ENCODE measurements at regions not wholly inside any gene's neighbourhood (a gene's known extent, or its start where the extent isn't known, plus 50 kb on each side); places are given as distances from the start of the nearest gene placed in this dataset.

GRCh38 chr13:26989957-26990713, 181.5 kb downstream of the USP12 start:
- TF ChIP-seq, protein P1, sequence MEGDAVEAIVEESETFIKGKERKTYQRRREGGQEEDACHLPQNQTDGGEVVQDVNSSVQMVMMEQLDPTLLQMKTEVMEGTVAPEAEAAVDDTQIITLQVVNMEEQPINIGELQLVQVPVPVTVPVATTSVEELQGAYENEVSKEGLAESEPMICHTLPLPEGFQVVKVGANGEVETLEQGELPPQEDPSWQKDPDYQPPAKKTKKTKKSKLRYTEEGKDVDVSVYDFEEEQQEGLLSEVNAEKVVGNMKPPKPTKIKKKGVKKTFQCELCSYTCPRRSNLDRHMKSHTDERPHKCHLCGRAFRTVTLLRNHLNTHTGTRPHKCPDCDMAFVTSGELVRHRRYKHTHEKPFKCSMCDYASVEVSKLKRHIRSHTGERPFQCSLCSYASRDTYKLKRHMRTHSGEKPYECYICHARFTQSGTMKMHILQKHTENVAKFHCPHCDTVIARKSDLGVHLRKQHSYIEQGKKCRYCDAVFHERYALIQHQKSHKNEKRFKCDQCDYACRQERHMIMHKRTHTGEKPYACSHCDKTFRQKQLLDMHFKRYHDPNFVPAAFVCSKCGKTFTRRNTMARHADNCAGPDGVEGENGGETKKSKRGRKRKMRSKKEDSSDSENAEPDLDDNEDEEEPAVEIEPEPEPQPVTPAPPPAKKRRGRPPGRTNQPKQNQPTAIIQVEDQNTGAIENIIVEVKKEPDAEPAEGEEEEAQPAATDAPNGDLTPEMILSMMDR (IDR thresholded peaks at IDR 0.05; ENCODE audit: low read depth, low read length, missing control alignments) = no peak
- no peak for DNase-seq (ENCODE audit: extremely low read depth, low read depth)

GRCh38 chr13:26989261-26989956, 182.2 kb downstream of the USP12 start:
- DNase-seq (ENCODE audit: extremely low read depth, low read depth) = no peak
- no peak overlapping the region for H3K4me3 ChIP-seq (replicated peaks; ENCODE audit: low read depth, low read length)
- TF ChIP-seq, protein P1 (IDR thresholded peaks at IDR 0.05; ENCODE audit: low read depth, low read length, missing control alignments) = no peak

More at GRCh38 chr13:26989957-26990713, 181.5 kb downstream of the USP12 start:
- no peak overlapping the region for H3K4me3 ChIP-seq (replicated peaks; ENCODE audit: low read depth, low read length)

- H3K4me3 ChIP-seq (replicated peaks; ENCODE audit: low read depth, low read length) = no peak overlapping the region
- no peak for DNase-seq (ENCODE audit: extremely low read depth, low read depth)
- TF ChIP-seq, protein P1 (IDR thresholded peaks at IDR 0.05; ENCODE audit: low read depth, low read length, missing control alignments) = no peak
These were observed 183.4 kb downstream of the USP12 start for GRCh38 chr13:26988059-26988769.

GRCh38 chr13:26987486-26988013, 184.1 kb downstream of the USP12 start:
- TF ChIP-seq, protein P1 (IDR thresholded peaks at IDR 0.05; ENCODE audit: low read depth, low read length, missing control alignments) = no peak
- no peak overlapping the region for H3K4me3 ChIP-seq (replicated peaks; ENCODE audit: low read depth, low read length)
- DNase-seq (ENCODE audit: extremely low read depth, low read depth) = no peak

GRCh38 chr13:26985285-26985878, 186.2 kb downstream of the USP12 start:
- peak; percentile 60 for DNase-seq (ENCODE audit: extremely low read depth, low read depth)
- TF ChIP-seq, protein P1 (IDR thresholded peaks at IDR 0.05; ENCODE audit: low read depth, low read length, missing control alignments) = peak; percentile 72
- no peak overlapping the region for H3K4me3 ChIP-seq (replicated peaks; ENCODE audit: low read depth, low read length)

DNA sequence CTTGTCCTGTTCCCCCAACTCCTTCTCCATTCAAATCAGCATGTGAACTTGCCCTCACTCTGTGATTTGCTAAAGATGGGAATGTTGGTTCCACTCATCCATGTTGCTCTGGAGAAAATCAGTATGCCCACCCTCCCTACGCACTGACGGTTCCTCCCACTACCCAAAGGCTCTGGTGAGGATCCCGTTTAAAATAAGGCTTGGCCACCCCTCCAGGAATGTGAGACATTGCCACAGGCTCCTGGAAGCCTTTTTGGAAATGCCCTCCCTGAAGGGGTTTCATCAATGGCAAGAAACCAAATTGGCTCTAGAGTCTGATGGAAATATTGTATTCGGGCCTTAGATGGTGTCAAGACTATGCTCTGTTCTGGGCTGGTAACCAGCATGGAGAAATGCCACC, 187.3 kb downstream of the USP12 start:
- TF ChIP-seq, protein P1 (IDR thresholded peaks at IDR 0.05; ENCODE audit: low read depth, low read length, missing control alignments) = no peak
- DNase-seq (ENCODE audit: extremely low read depth, low read depth) = no peak
- H3K4me3 ChIP-seq (replicated peaks; ENCODE audit: low read depth, low read length) = no peak overlapping the region
